Liver (tissue), 3 donors: ENCODE measurements at regions not wholly inside any gene's neighbourhood (a gene's known extent, or its start where the extent isn't known, plus 50 kb on each side); places are given as distances from the start of the nearest gene placed in this dataset.

ENCODE experiments used
- ATF3 ChIP-seq: IDR thresholded peaks from 2 replicates; pipeline ENCODE4 v1.6.1; 2016; ENCODE audit warnings: antibody characterized with exemption
- CTCF ChIP-seq: fragments of 150-350 bp; IDR thresholded peaks from 2 replicates; pipeline ENCODE4 v1.5.1; 2017; ENCODE audit warnings: improper control_type of control experiment, low read depth, low read length; ENCODE audit not compliant: missing input control
- EGR1 ChIP-seq, 2 donors: IDR thresholded peaks; 2 replicates each; pipeline ENCODE4 v1.6.1; 2016 to 2018; ENCODE audit warnings: antibody characterized with exemption in 2 of 2, low read depth in 2 of 2
- GABPA ChIP-seq, 2 donors: IDR thresholded peaks in 1 of 2; conservative IDR thresholded peaks in 1 of 2; 2 replicates each; pipeline ENCODE4 v1.6.1; 2016; ENCODE audit warnings: antibody characterized with exemption in 2 of 2, mild to moderate bottlenecking in 1 of 2, moderate library complexity in 1 of 2
- HNF4A ChIP-seq, 2 donors: conservative IDR thresholded peaks; 2 replicates each; pipeline ENCODE4 v1.6.1; 2016; ENCODE audit warnings: antibody characterized with exemption in 2 of 2, mild to moderate bottlenecking in 2 of 2
- JUND ChIP-seq, 2 donors: IDR thresholded peaks; 2 replicates each; pipeline ENCODE4 v1.6.1; 2016; ENCODE audit warnings: antibody characterized with exemption in 2 of 2
- MAX ChIP-seq: IDR thresholded peaks from 2 replicates; pipeline ENCODE4 v1.6.1; 2016; ENCODE audit warnings: antibody characterized with exemption
- NR2F2 ChIP-seq: IDR thresholded peaks from 2 replicates; pipeline ENCODE4 v1.6.1; 2016; ENCODE audit warnings: antibody characterized with exemption
- RAD21 ChIP-seq, 2 donors: IDR thresholded peaks; 2 replicates each; pipeline ENCODE4 v1.6.1; 2016; ENCODE audit warnings: antibody characterized with exemption in 2 of 2, mild to moderate bottlenecking in 2 of 2
- RXRA ChIP-seq, 2 donors: IDR thresholded peaks; 2 replicates each; pipeline ENCODE4 v1.6.1; 2017 to 2018; ENCODE audit warnings: antibody characterized with exemption in 2 of 2, mild to moderate bottlenecking in 1 of 2
- SP1 ChIP-seq: IDR thresholded peaks from 2 replicates; pipeline ENCODE4 v1.6.1; 2018; ENCODE audit warnings: antibody characterized with exemption, mild to moderate bottlenecking
- TAF1 ChIP-seq: conservative IDR thresholded peaks from 2 replicates; pipeline ENCODE4 v1.6.1; 2016; ENCODE audit warnings: antibody characterized with exemption, mild to moderate bottlenecking
- YY1 ChIP-seq: IDR thresholded peaks from 2 replicates; pipeline ENCODE4 v1.6.1; 2016; ENCODE audit warnings: antibody characterized with exemption, mild to moderate bottlenecking
- TF ChIP-seq, protein P1 (sequence below): IDR thresholded peaks from 2 replicates; pipeline ENCODE4 v1.6.1; 2016; ENCODE audit warnings: antibody characterized with exemption, mild to moderate bottlenecking
- donor health status: healthy.
- donor health status: healthy.

GRCh38 chr3:77746892-77747291, 707.0 kb downstream of the ROBO2 start:
- TF ChIP-seq CTCF: no peak
- no peak for TF ChIP-seq JUND (IDR thresholded peaks at IDR 0.05)
- no peak for TF ChIP-seq TAF1
- TF ChIP-seq RAD21 (IDR thresholded peaks at IDR 0.05): no peak
- TF ChIP-seq YY1: no peak
- no peak for TF ChIP-seq HNF4A (conservative IDR thresholded peaks at IDR 0.05)
- no peak for TF ChIP-seq RXRA (IDR thresholded peaks at IDR 0.05)
- TF ChIP-seq EGR1 (IDR thresholded peaks at IDR 0.05; ENCODE audit: low read depth in 2 of 2): no peak
- no peak for TF ChIP-seq NR2F2
- no peak for TF ChIP-seq ATF3
- TF ChIP-seq GABPA (IDR thresholded peaks at IDR 0.05 in 1 of 2, conservative IDR thresholded peaks at IDR 0.05 in 1 of 2): no peak
- TF ChIP-seq SP1: no peak
- TF ChIP-seq, protein P1, sequence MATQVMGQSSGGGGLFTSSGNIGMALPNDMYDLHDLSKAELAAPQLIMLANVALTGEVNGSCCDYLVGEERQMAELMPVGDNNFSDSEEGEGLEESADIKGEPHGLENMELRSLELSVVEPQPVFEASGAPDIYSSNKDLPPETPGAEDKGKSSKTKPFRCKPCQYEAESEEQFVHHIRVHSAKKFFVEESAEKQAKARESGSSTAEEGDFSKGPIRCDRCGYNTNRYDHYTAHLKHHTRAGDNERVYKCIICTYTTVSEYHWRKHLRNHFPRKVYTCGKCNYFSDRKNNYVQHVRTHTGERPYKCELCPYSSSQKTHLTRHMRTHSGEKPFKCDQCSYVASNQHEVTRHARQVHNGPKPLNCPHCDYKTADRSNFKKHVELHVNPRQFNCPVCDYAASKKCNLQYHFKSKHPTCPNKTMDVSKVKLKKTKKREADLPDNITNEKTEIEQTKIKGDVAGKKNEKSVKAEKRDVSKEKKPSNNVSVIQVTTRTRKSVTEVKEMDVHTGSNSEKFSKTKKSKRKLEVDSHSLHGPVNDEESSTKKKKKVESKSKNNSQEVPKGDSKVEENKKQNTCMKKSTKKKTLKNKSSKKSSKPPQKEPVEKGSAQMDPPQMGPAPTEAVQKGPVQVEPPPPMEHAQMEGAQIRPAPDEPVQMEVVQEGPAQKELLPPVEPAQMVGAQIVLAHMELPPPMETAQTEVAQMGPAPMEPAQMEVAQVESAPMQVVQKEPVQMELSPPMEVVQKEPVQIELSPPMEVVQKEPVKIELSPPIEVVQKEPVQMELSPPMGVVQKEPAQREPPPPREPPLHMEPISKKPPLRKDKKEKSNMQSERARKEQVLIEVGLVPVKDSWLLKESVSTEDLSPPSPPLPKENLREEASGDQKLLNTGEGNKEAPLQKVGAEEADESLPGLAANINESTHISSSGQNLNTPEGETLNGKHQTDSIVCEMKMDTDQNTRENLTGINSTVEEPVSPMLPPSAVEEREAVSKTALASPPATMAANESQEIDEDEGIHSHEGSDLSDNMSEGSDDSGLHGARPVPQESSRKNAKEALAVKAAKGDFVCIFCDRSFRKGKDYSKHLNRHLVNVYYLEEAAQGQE: no peak
- TF ChIP-seq MAX: no peak
